ENCODE measurements at regions not wholly inside any gene's neighbourhood (a gene's known extent, or its start where the extent isn't known, plus 50 kb on each side); places are given as distances from the start of the nearest gene placed in this dataset.

DNA sequence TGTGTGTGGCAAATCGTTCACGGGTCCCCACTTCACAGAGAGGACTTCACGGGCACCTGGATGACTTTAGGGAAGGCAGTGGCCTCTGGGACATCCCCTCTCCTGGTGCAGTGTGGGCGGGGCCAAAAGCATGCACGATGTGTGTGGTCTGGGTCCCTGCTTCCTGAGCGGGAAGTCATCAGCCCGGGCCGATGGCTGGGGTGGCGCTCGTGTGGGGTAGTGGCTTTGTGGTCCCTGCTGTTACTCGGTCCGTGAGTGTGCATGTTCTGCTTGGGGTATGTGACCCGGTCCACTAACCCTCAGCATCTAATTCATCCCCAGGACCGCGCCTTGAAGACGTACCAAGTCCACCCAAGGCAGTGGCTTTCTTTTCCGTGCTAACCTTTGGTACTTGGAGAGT lies 142.5 kb upstream of the RTL1 start:
- H3K4me3 ChIP-seq, result no peak overlapping the region
- no peak for DNase-seq
- no peaks in the 10 kb centered on the region for H3K9me3 ChIP-seq
- H3K27me3 ChIP-seq, result no peaks in the 10 kb centered on the region
- H3K4me1 ChIP-seq, result no peaks in the 10 kb centered on the region
- TF ChIP-seq, protein P1, sequence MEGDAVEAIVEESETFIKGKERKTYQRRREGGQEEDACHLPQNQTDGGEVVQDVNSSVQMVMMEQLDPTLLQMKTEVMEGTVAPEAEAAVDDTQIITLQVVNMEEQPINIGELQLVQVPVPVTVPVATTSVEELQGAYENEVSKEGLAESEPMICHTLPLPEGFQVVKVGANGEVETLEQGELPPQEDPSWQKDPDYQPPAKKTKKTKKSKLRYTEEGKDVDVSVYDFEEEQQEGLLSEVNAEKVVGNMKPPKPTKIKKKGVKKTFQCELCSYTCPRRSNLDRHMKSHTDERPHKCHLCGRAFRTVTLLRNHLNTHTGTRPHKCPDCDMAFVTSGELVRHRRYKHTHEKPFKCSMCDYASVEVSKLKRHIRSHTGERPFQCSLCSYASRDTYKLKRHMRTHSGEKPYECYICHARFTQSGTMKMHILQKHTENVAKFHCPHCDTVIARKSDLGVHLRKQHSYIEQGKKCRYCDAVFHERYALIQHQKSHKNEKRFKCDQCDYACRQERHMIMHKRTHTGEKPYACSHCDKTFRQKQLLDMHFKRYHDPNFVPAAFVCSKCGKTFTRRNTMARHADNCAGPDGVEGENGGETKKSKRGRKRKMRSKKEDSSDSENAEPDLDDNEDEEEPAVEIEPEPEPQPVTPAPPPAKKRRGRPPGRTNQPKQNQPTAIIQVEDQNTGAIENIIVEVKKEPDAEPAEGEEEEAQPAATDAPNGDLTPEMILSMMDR (IDR thresholded peaks at IDR 0.05), result no peak
- no peak overlapping the region for H3K27ac ChIP-seq
- no peaks in the 10 kb centered on the region for H3K36me3 ChIP-seq

DNA sequence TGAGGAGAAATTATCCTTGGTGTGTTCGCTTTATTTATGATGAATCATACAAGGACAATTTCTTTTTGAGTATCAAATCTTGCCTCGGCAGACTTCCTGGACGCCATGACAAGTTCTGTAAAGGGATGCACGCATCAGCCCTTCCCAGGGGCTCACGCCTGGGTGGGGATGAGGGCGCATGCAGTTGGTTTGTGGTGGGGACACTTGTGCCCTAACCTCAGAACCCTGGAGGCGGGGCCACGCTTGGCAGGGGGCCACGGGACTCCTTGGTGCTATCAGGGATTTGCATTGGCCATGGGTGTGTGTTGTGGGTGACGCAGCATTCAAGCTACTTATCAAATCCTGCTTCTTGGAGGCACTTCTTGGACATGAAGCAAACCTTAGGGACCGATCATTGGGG lies 143.8 kb upstream of the RTL1 start:
- H3K27me3 ChIP-seq, result no peaks in the 10 kb centered on the region
- no peaks in the 10 kb centered on the region for H3K36me3 ChIP-seq
- no peaks in the 10 kb centered on the region for H3K9me3 ChIP-seq
- TF ChIP-seq, protein P1 (IDR thresholded peaks at IDR 0.05), result no peak
- TF ChIP-seq POLR2A (IDR thresholded peaks at IDR 0.05), result no peak
- H3K27ac ChIP-seq, result no peak overlapping the region
- DNase-seq, result no peak
- H3K4me1 ChIP-seq, result no peaks in the 10 kb centered on the region
- no peak overlapping the region for H3K4me3 ChIP-seq

DNA sequence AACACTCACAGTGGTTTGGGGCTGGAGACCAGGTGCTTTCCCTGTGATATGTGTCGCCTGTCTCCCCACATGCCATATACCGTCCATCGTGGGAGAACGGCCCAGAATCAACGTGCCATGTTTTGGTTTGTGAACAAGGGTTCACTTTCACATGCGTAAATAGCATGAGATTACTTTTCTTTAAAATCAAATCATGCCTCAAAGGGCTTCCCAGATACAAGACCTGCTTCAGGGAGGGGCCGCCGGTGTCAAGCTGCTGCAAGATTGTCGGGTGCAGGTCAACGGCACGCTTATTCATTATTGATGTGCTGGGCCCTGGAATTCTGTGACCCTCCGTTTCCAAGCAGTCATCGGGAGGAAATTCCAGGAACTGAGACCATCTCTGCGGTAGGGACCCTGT lies 145.2 kb upstream of the RTL1 start:
- TF ChIP-seq, protein P1 (IDR thresholded peaks at IDR 0.05), result no peak
- no peak for TF ChIP-seq POLR2A (IDR thresholded peaks at IDR 0.05)
- no peaks in the 10 kb centered on the region for H3K4me1 ChIP-seq

DNA sequence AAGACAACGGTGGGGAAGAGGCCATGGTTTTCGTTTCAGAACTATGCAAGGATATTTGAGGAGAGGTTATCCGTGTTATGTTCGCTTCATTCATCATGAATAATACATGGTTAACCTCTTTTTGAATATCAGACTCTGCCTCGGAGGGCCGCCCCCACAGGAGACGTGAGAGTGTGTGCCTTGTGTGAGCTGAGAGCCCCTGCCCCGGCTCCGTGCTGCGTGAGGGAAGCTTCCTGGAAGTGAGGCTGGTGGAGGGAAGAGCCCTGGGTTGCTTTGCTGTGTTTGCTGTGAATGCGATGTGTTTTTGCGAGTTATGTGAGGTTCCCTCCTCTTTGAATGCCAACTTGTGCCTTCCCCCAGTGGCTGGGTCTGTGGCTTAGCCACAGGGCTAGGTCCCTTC lies 146.0 kb upstream of the RTL1 start:
- Histone ChIP-seq H3K4me1 (no peaks in the 10 kb centered on the region), H3K9me3 (no peaks in the 10 kb centered on the region), H3K36me3 (no peaks in the 10 kb centered on the region), H3K4me3 (no peak overlapping the region), H3K27me3 (no peaks in the 10 kb centered on the region), H3K27ac (no peak overlapping the region)
- no peak for TF ChIP-seq POLR2A (IDR thresholded peaks at IDR 0.05)
- TF ChIP-seq, protein P1 (IDR thresholded peaks at IDR 0.05), result no peak
- DNase-seq, result no peak

More for the DNA sequence above, 145.2 kb upstream of the RTL1 start:
- no peak for DNase-seq
- no peak overlapping the region for H3K27ac ChIP-seq
- no peak overlapping the region for H3K4me3 ChIP-seq
- H3K9me3 ChIP-seq, result no peaks in the 10 kb centered on the region
- H3K36me3 ChIP-seq, result no peaks in the 10 kb centered on the region
- no peaks in the 10 kb centered on the region for H3K27me3 ChIP-seq

DNA sequence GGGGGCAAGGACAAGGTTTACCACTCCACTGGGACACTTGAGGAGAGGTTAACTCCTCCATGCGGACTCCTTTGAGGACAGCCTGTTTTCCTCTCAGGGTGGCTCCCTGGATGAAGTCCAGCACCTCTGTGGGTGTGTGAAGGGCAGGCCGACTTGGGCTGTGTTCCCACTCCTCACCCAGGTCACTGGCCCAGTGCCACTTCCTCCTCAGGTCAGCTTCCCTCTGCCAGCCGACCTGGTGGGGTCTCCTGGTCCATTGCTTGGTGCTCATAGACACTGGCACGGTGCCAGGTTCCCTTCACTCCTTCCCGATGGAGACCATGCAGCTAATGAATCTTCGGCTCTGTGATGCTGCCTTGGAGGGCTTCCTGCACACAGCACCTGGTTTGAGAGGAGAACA lies 146.4 kb upstream of the RTL1 start:
- DNase-seq, result no peak
- no peaks in the 10 kb centered on the region for H3K9me3 ChIP-seq
- no peaks in the 10 kb centered on the region for H3K27me3 ChIP-seq
- H3K36me3 ChIP-seq, result no peaks in the 10 kb centered on the region
- no peak overlapping the region for H3K27ac ChIP-seq
- TF ChIP-seq, protein P1 (IDR thresholded peaks at IDR 0.05), result no peak
- no peak for TF ChIP-seq POLR2A (IDR thresholded peaks at IDR 0.05)
- H3K4me3 ChIP-seq, result no peak overlapping the region
- no peaks in the 10 kb centered on the region for H3K4me1 ChIP-seq

DNA sequence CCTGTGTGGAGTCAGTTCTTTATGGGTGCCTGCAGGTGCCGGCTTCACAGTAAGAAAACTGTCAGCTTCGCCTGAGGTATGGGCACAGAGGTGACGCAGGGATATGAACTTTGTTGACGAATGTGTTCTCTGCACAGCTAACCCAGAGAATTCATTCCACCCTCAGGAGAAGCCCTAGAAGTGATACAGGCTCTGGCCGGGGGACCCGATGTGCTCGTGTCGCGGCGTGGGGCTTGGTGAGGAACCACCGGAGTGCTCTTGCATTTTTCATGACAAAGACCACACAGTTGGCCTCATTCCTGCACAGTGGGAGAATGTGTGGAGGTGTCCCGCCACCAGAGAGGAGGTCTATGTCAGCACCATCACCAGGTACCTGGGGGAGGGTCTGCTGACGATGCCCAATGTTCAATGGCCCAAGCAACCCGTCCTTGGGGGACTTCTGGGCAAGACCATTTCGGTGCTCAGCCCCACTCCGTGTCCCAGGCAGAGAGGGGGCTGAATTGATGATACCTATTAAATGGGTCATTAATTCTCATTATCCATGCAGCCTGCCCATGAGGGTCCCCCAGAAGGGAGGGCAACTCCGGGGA lies 147.5 kb upstream of the RTL1 start:
- no peak for TF ChIP-seq POLR2A (IDR thresholded peaks at IDR 0.05)
- TF ChIP-seq, protein P1 (IDR thresholded peaks at IDR 0.05), result no peak
- Histone ChIP-seq H3K27me3 (no peaks in the 10 kb centered on the region), H3K9me3 (no peaks in the 10 kb centered on the region), H3K4me1 (no peaks in the 10 kb centered on the region), H3K36me3 (no peaks in the 10 kb centered on the region), H3K4me3 (no peak overlapping the region), H3K27ac (no peak overlapping the region)
- DNase-seq, result no peak
